ENCODE measurements at regions not wholly inside any gene's neighbourhood (a gene's known extent, or its start where the extent isn't known, plus 50 kb on each side); places are given as distances from the start of the nearest gene placed in this dataset.
"Not testable (repeated sequence)": the region's sequence is repeated elsewhere in the genome, so short reads cannot be mapped to it uniquely, and the experiment has no call there.

DNA sequence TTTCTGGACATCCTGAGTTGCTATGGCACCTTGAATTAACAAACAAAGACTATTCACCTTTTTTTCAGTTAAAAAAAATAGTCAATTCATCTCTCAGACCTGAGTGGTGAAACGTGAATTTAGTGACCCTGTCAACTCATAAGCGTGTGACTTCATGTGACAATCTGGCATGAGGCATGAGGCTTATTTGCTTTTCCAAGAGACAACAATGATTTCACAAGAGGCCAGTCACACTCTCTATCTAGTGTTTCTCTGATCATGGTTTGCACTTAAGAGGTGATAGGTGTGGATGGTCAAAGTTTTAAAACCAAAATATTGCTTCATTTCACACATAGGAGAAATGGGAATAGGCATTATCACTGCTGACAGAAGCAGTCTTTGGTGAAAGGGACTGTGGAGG is 559.6 kb upstream of the ACO1 start:
- in situ Hi-C loops (cut with MboI; ENCODE audit: low sequenced_read_pairs) = no loop called here

- in situ Hi-C loops (cut with MboI; ENCODE audit: low sequenced_read_pairs) = no loop called here
Measured at GRCh38 chr9:31837211-31837610, 547.2 kb upstream of the ACO1 start.

- in situ Hi-C loops (cut with MboI; ENCODE audit: low sequenced_read_pairs) = no loop called here
Measured at GRCh38 chr9:31839273-31839672, 545.2 kb upstream of the ACO1 start.

DNA sequence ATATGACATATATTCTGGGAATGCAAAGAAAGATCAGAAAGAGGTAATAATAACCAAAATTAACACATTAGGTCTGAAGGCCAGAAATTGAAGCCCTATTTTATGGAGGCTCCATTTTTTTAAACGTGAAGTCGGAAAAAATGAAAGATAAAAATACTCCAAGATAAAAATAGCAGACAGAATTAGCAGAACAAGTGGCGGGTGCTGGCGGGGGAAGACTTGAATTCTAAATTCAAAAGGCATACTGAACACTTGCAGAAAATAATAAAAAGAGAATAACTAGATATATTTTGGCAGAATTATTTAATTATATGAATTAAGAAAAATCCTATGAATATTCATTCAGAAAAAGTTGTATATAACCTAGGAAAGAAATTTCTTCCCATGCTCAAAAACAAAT is 543.7 kb upstream of the ACO1 start:
- in situ Hi-C loops (cut with MboI; ENCODE audit: low sequenced_read_pairs) = no loop called here

DNA sequence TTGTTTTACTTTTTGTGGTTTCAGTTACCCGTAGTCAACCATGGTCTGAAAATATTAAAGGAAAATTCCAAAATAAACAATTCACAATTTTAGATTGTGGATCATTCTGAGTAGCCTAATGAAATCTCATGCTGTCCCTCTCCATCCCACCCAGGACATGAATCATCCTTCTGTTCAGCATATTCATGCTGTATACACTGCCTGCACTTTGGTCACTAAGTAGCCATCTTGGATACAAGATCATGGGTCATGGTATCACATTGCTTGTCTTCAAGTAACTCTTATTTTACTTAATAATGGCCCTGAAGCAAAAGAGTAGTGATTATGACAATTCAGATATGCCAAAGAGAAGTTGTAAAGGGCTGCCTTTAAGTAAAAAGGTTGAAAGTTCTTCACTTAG is 536.5 kb upstream of the ACO1 start:
- in situ Hi-C loops (cut with MboI; ENCODE audit: low sequenced_read_pairs) = no loop called here

DNA sequence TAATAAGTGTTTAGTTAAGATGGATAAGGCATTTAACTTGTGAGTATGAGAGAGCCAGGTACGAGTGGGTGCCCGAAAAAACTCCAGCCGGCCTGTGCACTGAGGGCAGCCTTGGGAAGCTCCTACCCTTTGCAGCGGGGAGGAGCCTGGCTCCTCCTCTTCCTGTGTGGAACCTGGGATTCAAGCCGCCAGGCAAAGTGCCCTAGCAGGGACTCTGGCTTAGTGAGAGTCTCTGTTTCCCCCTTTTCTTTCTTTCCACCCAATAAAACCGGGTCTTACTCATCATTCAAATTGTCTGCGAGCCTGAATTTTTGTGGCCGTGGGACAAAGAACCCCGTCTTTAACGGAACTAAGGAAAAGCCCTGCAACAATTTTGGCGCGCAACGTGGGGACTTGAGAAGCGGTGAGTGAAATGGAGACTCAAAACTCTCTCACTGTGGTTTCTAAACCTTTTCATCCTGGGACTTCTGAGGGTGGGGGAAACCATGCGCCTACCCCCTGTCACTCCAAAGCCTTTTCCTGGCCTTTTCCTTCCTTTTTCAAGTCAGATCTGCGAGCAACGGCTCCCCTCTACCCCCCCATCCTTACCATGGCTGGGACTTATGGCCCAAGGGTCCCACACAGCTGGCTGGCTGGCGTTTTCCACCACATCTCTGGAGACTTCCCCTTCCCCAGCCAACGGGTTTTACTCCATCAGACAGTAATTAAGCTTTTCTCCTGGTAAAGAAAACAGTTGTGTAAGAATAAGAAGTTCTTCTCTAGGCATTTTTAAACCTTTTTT is 535.7 kb upstream of the ACO1 start:
- in situ Hi-C loops (cut with MboI; ENCODE audit: low sequenced_read_pairs) = no loop called here

GRCh38 chr9:31854187-31854586 is 530.3 kb upstream of the ACO1 start:
- in situ Hi-C loops (cut with MboI; ENCODE audit: low sequenced_read_pairs) = no loop called here

GRCh38 chr9:31868830-31869229 is 515.6 kb upstream of the ACO1 start:
- in situ Hi-C loops (cut with MboI; ENCODE audit: low sequenced_read_pairs) = no loop called here

DNA sequence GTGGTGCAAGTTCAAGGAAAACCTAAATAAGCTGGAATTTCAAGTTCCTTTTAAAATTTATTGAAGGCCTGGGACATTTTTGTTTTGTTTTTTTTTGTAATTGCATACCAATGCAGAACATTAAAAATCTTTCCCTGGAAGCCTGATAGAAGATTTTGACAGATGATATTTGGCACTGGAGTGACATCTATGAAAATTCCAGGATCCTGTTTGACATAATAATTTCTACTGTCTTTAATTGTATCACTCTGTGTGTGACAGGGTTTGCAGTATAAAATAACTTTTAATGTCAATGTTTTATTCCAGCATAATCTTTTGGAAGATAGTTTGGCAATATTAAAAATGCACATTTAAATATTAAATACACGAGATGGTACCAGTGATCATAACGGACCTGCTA is 514.2 kb upstream of the ACO1 start:
- in situ Hi-C loops (cut with MboI; ENCODE audit: low sequenced_read_pairs) = no loop called here

DNA sequence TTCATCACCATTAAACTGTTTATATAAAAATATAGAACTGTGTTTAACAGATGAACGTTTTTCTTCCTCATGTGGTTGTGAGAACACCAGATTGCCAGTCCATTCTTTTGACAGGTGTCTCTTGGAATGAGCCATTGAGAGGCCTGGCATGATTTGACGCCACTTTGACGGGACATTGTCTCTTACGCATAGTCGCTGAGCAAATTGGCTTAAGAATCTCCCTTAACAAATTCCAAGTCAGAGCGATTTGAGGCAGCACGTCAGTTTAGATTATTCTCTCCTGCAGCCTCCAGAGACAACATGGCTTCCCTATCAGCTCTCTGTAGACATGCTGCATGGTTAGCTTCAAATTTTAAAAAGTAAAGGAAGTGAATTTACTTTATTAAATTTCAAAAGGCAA is 510.7 kb upstream of the ACO1 start:
- in situ Hi-C loops (cut with MboI; ENCODE audit: low sequenced_read_pairs) = no loop called here

GRCh38 chr9:31894008-31894407 is 490.4 kb upstream of the ACO1 start:
- in situ Hi-C loops (cut with MboI; ENCODE audit: low sequenced_read_pairs) = no loop called here

- in situ Hi-C loops (cut with MboI; ENCODE audit: low sequenced_read_pairs) = no loop called here
Measured at GRCh38 chr9:31908158-31908890, 476.1 kb upstream of the ACO1 start.

- in situ Hi-C loops (cut with MboI; ENCODE audit: low sequenced_read_pairs) = no loop called here
Measured at GRCh38 chr9:31908891-31909480, 475.5 kb upstream of the ACO1 start.

GRCh38 chr9:31912636-31913035 is 471.8 kb upstream of the ACO1 start:
- in situ Hi-C loops (cut with MboI; ENCODE audit: low sequenced_read_pairs) = no loop called here

DNA sequence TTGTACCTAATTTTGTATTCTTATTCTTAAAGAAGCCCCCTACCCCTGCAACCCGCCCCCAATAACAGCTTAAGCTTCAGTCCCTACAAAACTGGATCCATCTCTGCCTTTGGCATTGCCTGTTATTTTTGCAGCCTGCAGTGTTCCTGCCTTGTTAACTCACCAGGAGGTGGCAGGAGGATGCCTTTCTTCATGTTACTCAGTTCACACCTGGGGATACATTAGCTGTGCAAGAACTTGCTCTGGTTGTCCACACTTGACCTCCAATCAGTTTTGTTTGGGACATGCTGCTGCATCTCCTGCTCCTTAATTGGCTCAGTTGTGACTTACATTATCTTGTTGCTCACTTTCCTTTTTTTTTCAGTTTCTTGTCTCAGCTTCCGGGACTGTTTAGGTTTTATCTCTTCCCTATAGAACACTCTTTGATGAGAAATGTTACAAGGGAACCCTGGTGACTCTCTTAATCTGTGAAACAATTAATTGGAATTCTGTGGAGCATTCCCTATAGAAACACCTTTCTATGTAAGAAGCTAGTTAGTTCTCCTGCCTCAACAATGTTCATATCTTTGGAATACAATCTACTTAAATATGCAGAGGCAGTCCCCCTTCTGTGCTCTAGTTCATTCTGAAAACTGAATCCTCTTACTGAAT is 467.7 kb upstream of the ACO1 start:
- in situ Hi-C loops (cut with MboI; ENCODE audit: low sequenced_read_pairs) = no loop called here

DNA sequence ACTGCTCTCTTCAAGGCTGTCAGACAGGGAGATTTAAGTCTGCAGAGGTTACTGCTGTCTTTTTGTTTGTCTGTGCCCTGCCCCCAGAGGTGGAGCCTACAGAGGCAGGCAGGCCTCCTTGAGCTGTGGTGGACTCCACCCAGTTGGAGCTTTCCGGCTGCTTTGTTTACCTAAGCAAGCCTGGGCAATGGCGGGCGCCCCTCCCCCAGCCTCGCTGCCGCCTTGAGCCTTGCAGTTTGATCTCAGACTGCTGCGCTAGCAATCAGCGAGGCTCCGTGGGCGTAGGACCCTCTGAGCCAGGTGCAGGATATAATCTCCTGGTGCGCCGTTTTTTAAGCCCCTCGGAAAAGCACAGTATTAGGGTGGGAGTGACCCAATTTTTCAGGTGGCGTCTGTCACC is 446.7 kb upstream of the ACO1 start:
- in situ Hi-C loops (cut with MboI; ENCODE audit: low sequenced_read_pairs) = not testable (repeated sequence)

DNA sequence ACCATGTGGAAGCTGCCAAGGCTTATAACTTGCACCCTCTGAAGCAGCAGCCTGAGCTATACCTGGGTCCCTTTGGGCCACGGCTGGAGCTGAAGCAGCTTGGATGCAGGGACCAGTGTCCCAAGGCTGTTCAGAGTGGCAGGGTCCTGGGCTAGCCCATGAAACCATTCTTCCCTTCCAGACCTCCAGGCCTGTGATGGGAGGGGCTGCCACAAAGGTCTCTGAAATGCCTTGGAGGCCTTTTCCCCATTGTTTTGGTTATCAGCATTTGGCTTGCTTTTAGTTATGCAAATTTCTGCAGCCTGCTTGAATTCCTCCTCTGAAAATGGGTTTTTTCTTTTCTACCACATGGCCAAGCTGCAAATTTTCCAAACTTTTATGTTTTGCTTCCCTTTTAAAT is 433.7 kb upstream of the ACO1 start:
- in situ Hi-C loops (cut with MboI; ENCODE audit: low sequenced_read_pairs) = no loop called here

DNA sequence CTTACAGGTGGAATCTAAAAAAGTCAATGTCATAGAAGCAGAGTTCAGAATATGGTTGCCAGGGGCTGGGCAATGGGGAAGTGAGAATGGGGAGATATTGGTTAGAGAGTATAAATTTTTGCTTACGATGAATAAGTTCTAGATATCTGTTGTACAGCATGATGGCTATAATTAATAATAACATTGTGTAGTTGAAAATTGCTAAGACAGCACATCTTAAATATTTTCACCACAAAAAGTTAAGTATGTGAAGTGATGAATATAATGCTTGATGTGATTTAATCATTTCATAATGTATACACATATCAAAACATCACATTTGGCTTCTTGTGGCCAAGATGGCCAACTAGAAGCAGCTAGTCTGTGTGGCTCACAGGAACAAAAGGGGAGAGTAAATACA is 425.9 kb upstream of the ACO1 start:
- in situ Hi-C loops (cut with MboI; ENCODE audit: low sequenced_read_pairs) = no loop called here

GRCh38 chr9:31969552-31969951 is 414.9 kb upstream of the ACO1 start:
- in situ Hi-C loops (cut with MboI; ENCODE audit: low sequenced_read_pairs) = no loop called here

DNA sequence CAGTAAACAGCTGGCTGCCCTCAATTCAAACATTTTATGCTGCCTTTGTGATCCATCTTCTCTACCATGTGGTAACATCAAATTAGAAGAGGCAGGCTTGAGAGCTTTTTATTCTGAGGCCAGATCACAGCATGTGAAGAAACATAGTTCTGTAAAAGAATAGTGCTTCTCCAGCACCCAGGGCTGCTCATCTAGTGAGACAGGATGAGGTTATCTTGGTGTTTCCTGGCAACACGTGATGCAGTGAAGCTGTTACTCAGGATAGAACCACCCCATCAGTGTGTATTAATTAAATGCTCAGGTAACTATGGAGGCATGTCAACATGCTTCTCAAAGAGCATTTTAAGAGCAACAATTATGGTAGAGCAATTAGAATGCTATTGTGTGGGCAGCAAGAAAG is 400.5 kb upstream of the ACO1 start:
- in situ Hi-C loops (cut with MboI; ENCODE audit: low sequenced_read_pairs) = no loop called here

DNA sequence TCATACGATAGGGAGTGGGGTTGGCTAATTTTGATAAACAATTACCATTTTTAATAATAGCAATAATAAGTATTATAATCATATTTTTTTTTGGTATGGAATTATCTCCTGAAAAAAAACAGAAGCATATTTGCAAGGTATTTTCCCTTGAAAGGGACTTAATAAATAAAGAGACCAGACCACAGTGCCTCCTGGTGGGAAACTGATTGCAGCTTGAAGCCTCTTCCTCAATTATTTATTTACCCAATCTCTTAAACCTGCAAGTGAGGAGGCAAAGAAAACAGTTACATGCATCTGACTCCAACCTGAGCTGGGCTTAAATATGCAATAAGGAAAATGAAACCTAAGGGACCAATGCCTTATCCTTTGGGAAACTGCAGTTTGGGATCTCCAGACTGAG is 388.1 kb upstream of the ACO1 start:
- in situ Hi-C loops (cut with MboI; ENCODE audit: low sequenced_read_pairs) = no loop called here

Measured in HL-60/S4 (cell line).